Stomach (tissue), 8 donors: ENCODE measurements at regions not wholly inside any gene's neighbourhood (a gene's known extent, or its start where the extent isn't known, plus 50 kb on each side); places are given as distances from the start of the nearest gene placed in this dataset.

Experiments used
- DNase-seq, 2 donors: peaks; one replicate each; pipeline versions ENCODE4 v3.0.0 to v3.0.0-alpha.2; 2013 to 2019
- H3K27ac ChIP-seq, 5 donors: fragments of 200-600 bp in 4 of 5; sonication (generic) in 4 of 5; one replicate each; pipeline ENCODE4 v1.5.1; 2013 to 2019; ENCODE audit warnings: mild to moderate bottlenecking in 1 of 5, moderate library complexity in 1 of 5
- H3K27me3 ChIP-seq, 3 donors: fragments of 200-600 bp; sonication (generic); one replicate each; pipeline ENCODE4 v1.5.1; 2017 to 2019; ENCODE audit warnings: mixed run types in 1 of 3
- H3K36me3 ChIP-seq, 4 donors: fragments of 200-600 bp; sonication (generic); 1 replicate in 3 of 4; 2 replicates in 1 of 4; pipeline ENCODE4 v1.5.1; 2016 to 2019
- H3K4me1 ChIP-seq, 4 donors: fragments of 200-600 bp; sonication (generic); one replicate each; pipeline ENCODE4 v1.5.1; 2016 to 2019
- H3K4me3 ChIP-seq, 4 donors: fragments of 200-600 bp; sonication (generic) in 3 of 4; one replicate each; pipeline ENCODE4 v1.5.1; 2016 to 2019; ENCODE audit warnings: mild to moderate bottlenecking in 1 of 4
- H3K9me3 ChIP-seq, 4 donors: fragments of 200-600 bp; sonication (generic); one replicate each; pipeline ENCODE4 v1.5.1; 2016 to 2019
- CTCF ChIP-seq, 7 experiments: fragments of 450-650 bp in 4 of 7; fragments of 200-600 bp in 3 of 7; sonication (generic) in 3 of 7; IDR thresholded peaks; one replicate each; pipeline ENCODE4 v1.5.1; 2016 to 2019; ENCODE audit warnings: antibody characterized with exemption in 7 of 7, control low read depth in 2 of 7, mild to moderate bottlenecking in 1 of 7
- EP300 ChIP-seq: sonication (generic); formaldehyde crosslinking; IDR thresholded peaks from one replicate; pipeline ENCODE4 v1.6.1; 2017; ENCODE audit warnings: antibody characterized with exemption
- POLR2A ChIP-seq, 4 donors: fragments of 450-650 bp; IDR thresholded peaks; one replicate each; pipeline ENCODE4 v1.6.1; 2016; ENCODE audit warnings: antibody characterized with exemption in 4 of 4, control low read depth in 2 of 4, mild to moderate bottlenecking in 1 of 4, moderate library complexity in 1 of 4
- POLR2AphosphoS5 ChIP-seq, 3 donors: sonication (generic); formaldehyde crosslinking; IDR thresholded peaks; one replicate each; pipeline ENCODE4 v1.6.1; 2016; ENCODE audit warnings: antibody characterized with exemption in 3 of 3
- WGBS, 5 donors: extraction: QIAGEN DNeasy Blood & Tissue Kit in 3 of 5; methylation state at CpG; one replicate each; pipeline versions ENCODE4 v1.1.5 to v1.1.7; 2013 to 2018; 5-methylcytosine and 5-hydroxymethylcytosine counted together
- intact Hi-C: fragments of 100-400 bp; cut with DNase I; formaldehyde crosslinking; loops from one replicate; pipeline ENCODE4 v1.15.1; 2023; ENCODE audit warnings: low total_unique reads
- donor health status: healthy with polysubstance abuse.
- donor health status: Bipolar disorder and iron deficiency.
- donor health status: healthy.

- 12 to 33% (median 23%) methylated on average over 3 of the region's 3 CpGs for WGBS, 5 donors
- no peak for TF ChIP-seq EP300
- no peak for TF ChIP-seq POLR2A (IDR thresholded peaks at IDR 0.05)
- no peak for TF ChIP-seq POLR2AphosphoS5 (IDR thresholded peaks at IDR 0.05)
- no peak for TF ChIP-seq CTCF (IDR thresholded peaks at IDR 0.05)
- peak in 1 of 2 donors; percentile 29 for DNase-seq
- Histone ChIP-seq H3K9me3 (peaks cover 0 to 15% (median 6%) of the 10 kb centered on the region in 4 donors), H3K27me3 (no peaks in the 10 kb centered on the region), H3K4me3 (no peak overlapping the region), H3K27ac (no peak overlapping the region), H3K4me1 (no peaks in the 10 kb centered on the region), H3K36me3 (no peaks in the 10 kb centered on the region)
- intact Hi-C loops = no loop called here
Observed at GRCh38 chr13:71979616-71980015, 112.6 kb upstream of the DACH1 start.

DNA sequence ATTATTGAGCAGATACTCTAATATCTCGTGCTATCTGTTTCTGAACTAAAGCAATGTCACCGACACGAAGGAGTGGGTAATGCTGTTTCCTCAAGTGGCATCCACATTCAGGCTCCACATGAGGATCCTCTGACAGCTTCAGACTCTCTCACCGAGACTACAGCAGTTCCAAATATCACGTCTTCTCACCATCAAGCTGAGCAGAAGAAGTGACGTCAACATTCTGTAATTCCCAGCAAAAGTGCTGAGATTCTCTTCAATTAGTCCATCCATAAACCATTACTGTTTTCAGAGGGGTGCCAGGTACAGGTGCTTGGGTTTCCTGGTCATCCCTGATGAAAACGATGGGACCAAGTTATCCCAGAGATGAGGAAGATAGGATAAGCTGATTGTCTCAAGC, 110.0 kb upstream of the DACH1 start:
- Histone ChIP-seq H3K9me3 (peaks cover 0 to 10% (median 4%) of the 10 kb centered on the region in 4 donors), H3K27me3 (no peaks in the 10 kb centered on the region), H3K4me1 (no peaks in the 10 kb centered on the region), H3K27ac (no peak overlapping the region), H3K36me3 (no peaks in the 10 kb centered on the region), H3K4me3 (no peak overlapping the region)
- TF ChIP-seq CTCF (IDR thresholded peaks at IDR 0.05) (no peak), POLR2AphosphoS5 (IDR thresholded peaks at IDR 0.05) (no peak), EP300 (no peak), POLR2A (IDR thresholded peaks at IDR 0.05) (no peak)
- WGBS, 5 donors = 77 to 91% (median 86%) methylated on average over 7 of the region's 7 CpGs
- no peak for DNase-seq
- intact Hi-C loops = no loop called here

DNA sequence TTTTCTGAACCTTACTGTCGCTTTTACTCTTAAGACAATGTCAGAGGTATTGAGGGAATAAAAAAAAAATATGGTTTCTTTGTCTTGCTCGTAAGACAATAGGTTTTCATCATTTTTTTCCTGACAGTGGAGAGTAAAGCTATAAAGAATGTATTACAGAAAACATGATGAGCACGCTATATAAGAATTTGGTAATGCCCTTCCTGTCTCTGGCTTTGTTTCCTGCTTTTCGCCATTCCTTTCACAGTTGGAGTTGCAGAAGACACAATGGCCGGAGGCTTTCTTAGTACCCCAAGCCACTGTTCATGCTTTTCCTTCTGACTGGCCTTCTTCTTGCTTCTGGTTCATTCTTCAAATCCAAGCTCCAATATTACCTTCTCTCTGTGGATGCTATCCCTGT, 101.0 kb upstream of the DACH1 start:
- Histone ChIP-seq H3K27ac (no peak overlapping the region), H3K4me3 (no peak overlapping the region), H3K4me1 (no peaks in the 10 kb centered on the region), H3K36me3 (no peaks in the 10 kb centered on the region), H3K9me3 (no peaks in the 10 kb centered on the region), H3K27me3 (no peaks in the 10 kb centered on the region)
- DNase-seq = no peak
- TF ChIP-seq CTCF (IDR thresholded peaks at IDR 0.05) = no peak
- WGBS, 5 donors = 69 to 80% (median 76%) methylated on average over 5 of the region's 5 CpGs
- intact Hi-C loops = no loop called here

GRCh38 chr13:71964491-71965100, 97.6 kb upstream of the DACH1 start:
- no peaks in the 10 kb centered on the region for H3K4me1 ChIP-seq
- no peak overlapping the region for H3K27ac ChIP-seq
- TF ChIP-seq POLR2A (IDR thresholded peaks at IDR 0.05) (no peak), POLR2AphosphoS5 (IDR thresholded peaks at IDR 0.05) (no peak), EP300 (no peak), CTCF (IDR thresholded peaks at IDR 0.05) (no peak)
- H3K27me3 ChIP-seq = no peaks in the 10 kb centered on the region
- DNase-seq = no peak
- no peaks in the 10 kb centered on the region for H3K9me3 ChIP-seq
- no peaks in the 10 kb centered on the region for H3K36me3 ChIP-seq
- intact Hi-C loops = no loop called here
- 50 to 67% (median 62%) methylated on average over 8 of the region's 8 CpGs for WGBS, 5 donors
- no peak overlapping the region for H3K4me3 ChIP-seq
